ENCODE measurements at regions not wholly inside any gene's neighbourhood (a gene's known extent, or its start where the extent isn't known, plus 50 kb on each side); places are given as distances from the start of the nearest gene placed in this dataset.

GRCh38 chr5:63687854-63688516, 274.3 kb downstream of the HTR1A start:
- TF ChIP-seq CTCF (IDR thresholded peaks at IDR 0.05), result no peak
- no peak for TF ChIP-seq POLR2A (IDR thresholded peaks at IDR 0.05)

Measured in lower leg skin (tissue), 3 donors.